K562 (cell line): ENCODE measurements at regions not wholly inside any gene's neighbourhood (a gene's known extent, or its start where the extent isn't known, plus 50 kb on each side); places are given as distances from the start of the nearest gene placed in this dataset.

Experiments
- ATAC-seq: fragments of 200-7000 bp; cut with Tn5 transposase; 3 replicates; pipeline ENCODE4 v1.9.1; 2020; ENCODE audit warnings: moderate library complexity
- BruUV-seq: library from RNA; stranded (reverse); fragments of 400-500 nt; replicated peaks from 2 replicates; lab custom pipeline; 2021; lab: Mats Ljungman, UMichigan
- CTCF ChIA-PET: fragments of 300-600 bp; formaldehyde crosslinking; extraction: SDS; loops from one replicate; lab custom pipeline; 2021; ENCODE audit warnings: low intra/inter-chr PET ratio; lab: Yijun Ruan, JAX
- POLR2A ChIA-PET: fragments of 300-600, 350-650 bp; sonication (Branson Sonifier 250); formaldehyde crosslinking; extraction: SDS; loops from one replicate; lab custom pipeline; 2021; ENCODE audit warnings: antibody characterized with exemption, inconsistent platforms; lab: Yijun Ruan, JAX
- DNase-seq, 4 experiments: peaks; one replicate each; pipeline versions ENCODE4 v3.0.0 to v3.0.0-alpha.2; 2011 to 2018; ENCODE audit warnings: low spot score in 3 of 4, mixed read lengths in 3 of 4; ENCODE audit errors: extremely low read depth in 1 of 4
- FAIRE-seq: peaks from 2 replicates; lab custom pipeline; 2011; peaks lifted over from hg19 to GRCh38; lab: Jason Lieb, UNC
- H2AFZ ChIP-seq: 2 replicates; pipeline ENCODE4 v1.6.0; 2011; ENCODE audit warnings: low read depth, low read length, control low read depth, inconsistent platforms
- H3K27ac ChIP-seq: fragments of 200-600 bp; 3 replicates; pipeline ENCODE4 v1.8.0; 2011; ENCODE audit warnings: low read depth, mild to moderate bottlenecking, control low read depth, inconsistent platforms, low read length, moderate library complexity, mixed read lengths; ENCODE audit errors: extremely low read depth
- H3K27me3 ChIP-seq, 2 experiments: fragments of 300-600 bp in 1 of 2; 2 replicates in 1 of 2; 3 replicates in 1 of 2; pipeline versions ENCODE4 v1.6.0 to v1.8.0; 2011; ENCODE audit warnings: inconsistent platforms in 2 of 2, low read length in 2 of 2, mild to moderate bottlenecking in 1 of 2, mixed read lengths in 1 of 2, moderate library complexity in 1 of 2; ENCODE audit not compliant: control insufficient read depth in 2 of 2, insufficient read depth in 2 of 2
- H3K36me3 ChIP-seq: fragments of 300-600 bp; 3 replicates; pipeline ENCODE4 v1.8.0; 2011; ENCODE audit warnings: mild to moderate bottlenecking, low read length, inconsistent platforms; ENCODE audit not compliant: control insufficient read depth, insufficient read depth
- H3K4me1 ChIP-seq, 2 experiments: fragments of 200-600 bp in 1 of 2; replicated peaks in 1 of 2; 2 replicates in 1 of 2; 3 replicates in 1 of 2; pipeline versions ENCODE4 v1.5.1 to v1.8.0; 2011; ENCODE audit warnings: inconsistent platforms in 2 of 2, low read length in 2 of 2, mild to moderate bottlenecking in 1 of 2, mixed read lengths in 1 of 2, moderate library complexity in 1 of 2; ENCODE audit not compliant: control insufficient read depth in 2 of 2, insufficient read depth in 2 of 2
- H3K4me2 ChIP-seq: 2 replicates; pipeline ENCODE4 v1.6.1; 2011; ENCODE audit warnings: low read length, control low read depth, inconsistent platforms, mixed read lengths; ENCODE audit not compliant: insufficient read depth
- H3K4me3 ChIP-seq: fragments of 200-600 bp; sonication (generic), shearing (Covaris generic); 2 replicates; pipeline ENCODE4 v1.5.1; 2016; ENCODE audit warnings: control low read depth, inconsistent platforms
- H3K79me2 ChIP-seq: fragments of 200-600 bp; 3 replicates; pipeline ENCODE4 v1.8.0; 2011; ENCODE audit warnings: low read length, inconsistent platforms; ENCODE audit not compliant: control insufficient read depth, insufficient read depth
- H3K9ac ChIP-seq, 2 experiments: 2 replicates each; pipeline versions ENCODE4 v1.6.0 to v1.6.1; 2011; ENCODE audit warnings: low read depth in 2 of 2, low read length in 2 of 2, control low read depth in 1 of 2, inconsistent platforms in 1 of 2, mild to moderate bottlenecking in 1 of 2, mixed read lengths in 1 of 2; ENCODE audit not compliant: insufficient read depth in 1 of 2
- H3K9me1 ChIP-seq: one replicate; pipeline ENCODE4 v1.6.0; 2011; ENCODE audit warnings: inconsistent platforms, mild to moderate bottlenecking, low read length, moderate library complexity; ENCODE audit not compliant: control insufficient read depth, insufficient read depth
- H3K9me3 ChIP-seq: replicated peaks from 2 replicates; pipeline ENCODE4 v1.5.1; 2011; ENCODE audit warnings: low read depth, low read length, inconsistent platforms; ENCODE audit not compliant: control insufficient read depth, insufficient read depth
- H4K20me1 ChIP-seq: replicated peaks from 2 replicates; pipeline ENCODE4 v1.6.1; 2011; ENCODE audit warnings: low read length, inconsistent platforms, mixed read lengths; ENCODE audit not compliant: control insufficient read depth, insufficient read depth
- ADNP ChIP-seq: fragments of 200-800 bp; sonication (Bioruptor generic); IDR thresholded peaks from 2 replicates; pipeline ENCODE4 v1.6.1; 2016; ENCODE audit warnings: missing genetic modification characterization, missing compliant biosample characterization
- BRD4 ChIP-seq: fragments of 200-600 bp; sonication (generic); IDR thresholded peaks from 2 replicates; pipeline ENCODE4 v1.6.1; 2017; ENCODE audit warnings: inconsistent platforms
- CBX3 ChIP-seq, 2 experiments: IDR thresholded peaks; 1 replicate in 1 of 2; 2 replicates in 1 of 2; pipeline ENCODE4 v1.6.1; 2012; ENCODE audit warnings: inconsistent platforms in 2 of 2, low read length in 2 of 2, borderline replicate concordance in 1 of 2, control low read depth in 1 of 2
- EP300 ChIP-seq: IDR thresholded peaks from 2 replicates; pipeline ENCODE4 v1.6.1; 2012; ENCODE audit warnings: low read length, improper control_type of control experiment
- HCFC1 ChIP-seq: IDR thresholded peaks from 2 replicates; pipeline ENCODE4 v1.6.1; 2012; ENCODE audit warnings: low read depth, low read length, improper control_type of control experiment
- KAT8 ChIP-seq: fragments of 450-650 bp; IDR thresholded peaks from 2 replicates; pipeline ENCODE4 v1.6.1; 2016; ENCODE audit warnings: low read depth, mild to moderate bottlenecking
- MEIS2 ChIP-seq: fragments of 450-650 bp; IDR thresholded peaks from 2 replicates; pipeline ENCODE4 v1.6.1; 2014; ENCODE audit warnings: mild to moderate bottlenecking; ENCODE audit not compliant: partially characterized antibody
- NFYB ChIP-seq: IDR thresholded peaks from 2 replicates; pipeline ENCODE4 v1.6.1; 2011; ENCODE audit warnings: mild to moderate bottlenecking, moderate library complexity; ENCODE audit not compliant: insufficient read length; ENCODE audit errors: extremely low read depth
- SMC3 ChIP-seq: conservative IDR thresholded peaks from 2 replicates; pipeline ENCODE4 v1.6.1; 2011; ENCODE audit warnings: low read depth, low read length, improper control_type of control experiment; ENCODE audit not compliant: insufficient read depth
- ZNF12 ChIP-seq: sonication (generic); formaldehyde crosslinking; IDR thresholded peaks from 2 replicates; pipeline ENCODE4 v1.4.0; 2020; ENCODE audit warnings: mild to moderate bottlenecking, missing genetic modification reagents
- ZNF121 ChIP-seq: sonication (generic); formaldehyde crosslinking; conservative IDR thresholded peaks from 2 replicates; pipeline ENCODE4 v1.8.0; 2022; ENCODE audit warnings: missing genetic modification reagents
- ZNF124 ChIP-seq: sonication (generic); formaldehyde crosslinking; IDR thresholded peaks from 2 replicates; pipeline ENCODE4 v1.8.1; 2022; ENCODE audit warnings: missing genetic modification reagents
- ZNF253 ChIP-seq: fragments of 250-450 bp; sonication (Bioruptor Pico); conservative IDR thresholded peaks from 2 replicates; pipeline ENCODE4 v1.6.1; 2021; ENCODE audit warnings: mild to moderate bottlenecking
- ZNF583 ChIP-seq: fragments of 250-450 bp; sonication (Bioruptor Pico); IDR thresholded peaks from 2 replicates; pipeline ENCODE4 v1.4.0; 2020
- ZNF830 ChIP-seq: fragments of 250-450 bp; sonication (Bioruptor Pico); IDR thresholded peaks from 2 replicates; pipeline ENCODE4 v1.5.0; 2021; ENCODE audit warnings: mild to moderate bottlenecking
- WGBS: fragments of 100-300 bp; shearing (Covaris generic); methylation state at CpG from one replicate; pipeline ENCODE4 v1.1.6; 2016; ENCODE audit warnings: low coverage, mixed read lengths; ENCODE audit not compliant: insufficient coverage; ENCODE audit errors: missing lambda C conversion rate; 5-methylcytosine and 5-hydroxymethylcytosine counted together
- in situ Hi-C: fragments of 300-500 bp; cut with MboI; formaldehyde crosslinking; loops from 4 replicates; pipeline ENCODE4 v1.15.0; 2018; ENCODE audit warnings: inconsistent platforms, mixed read lengths
- intact Hi-C: fragments of 100-400 bp; cut with micrococcal nuclease; formaldehyde crosslinking; loops from 2 replicates; pipeline ENCODE4 v1.14.2; 2022
- TF ChIP-seq, protein P1 (sequence below), 2 experiments: IDR thresholded peaks; 2 replicates each; pipeline ENCODE4 v1.6.1; 2012; ENCODE audit warnings: improper control_type of control experiment in 2 of 2, low read depth in 2 of 2, low read length in 2 of 2, borderline replicate concordance in 1 of 2
- TF ChIP-seq, protein P2 (sequence below): sonication (generic); formaldehyde crosslinking; IDR thresholded peaks from 2 replicates; pipeline ENCODE4 v1.8.0; 2023; ENCODE audit warnings: mild to moderate bottlenecking, missing genetic modification reagents
- TF ChIP-seq, protein P3 (sequence below): fragments of 250-450 bp; sonication (Bioruptor Pico); IDR thresholded peaks from 2 replicates; pipeline ENCODE4 v1.8.0; 2022; ENCODE audit warnings: inconsistent platforms

DNA sequence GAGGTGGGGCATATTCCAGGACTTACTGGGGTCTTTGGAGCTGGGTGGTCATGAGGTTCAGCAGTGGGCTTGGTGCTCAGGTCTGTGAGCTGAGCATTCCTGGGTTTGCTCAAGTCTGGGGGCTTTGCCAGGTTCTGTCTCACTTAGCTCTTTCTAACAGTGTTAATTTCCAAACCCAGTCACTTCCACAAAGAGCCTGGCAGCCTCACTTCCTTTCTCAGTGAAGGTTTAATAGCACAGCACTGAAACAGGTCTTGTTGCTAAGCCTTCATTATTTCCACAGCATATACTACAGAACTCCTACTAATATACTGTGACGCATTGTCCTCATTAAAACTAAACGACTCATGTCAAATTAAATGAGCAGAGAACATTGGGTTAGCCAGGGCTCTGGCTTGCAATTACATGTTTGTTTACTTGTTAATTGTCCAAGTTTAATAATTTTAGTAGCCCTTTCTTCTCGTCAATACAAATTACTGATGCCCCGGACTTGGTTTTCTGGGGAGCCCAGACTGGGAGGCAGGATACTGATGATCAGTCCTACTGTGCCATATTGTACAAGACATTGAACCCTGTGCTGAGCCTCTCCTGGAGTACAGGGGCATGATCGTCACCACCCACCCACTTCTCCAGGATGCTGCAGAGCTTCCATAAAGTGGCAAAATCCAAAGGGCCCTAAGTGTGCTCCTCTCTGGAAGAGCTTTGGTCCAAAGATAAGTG, 170.7 kb downstream of the IER5 start (continued):
- TF ChIP-seq, protein P1, sequence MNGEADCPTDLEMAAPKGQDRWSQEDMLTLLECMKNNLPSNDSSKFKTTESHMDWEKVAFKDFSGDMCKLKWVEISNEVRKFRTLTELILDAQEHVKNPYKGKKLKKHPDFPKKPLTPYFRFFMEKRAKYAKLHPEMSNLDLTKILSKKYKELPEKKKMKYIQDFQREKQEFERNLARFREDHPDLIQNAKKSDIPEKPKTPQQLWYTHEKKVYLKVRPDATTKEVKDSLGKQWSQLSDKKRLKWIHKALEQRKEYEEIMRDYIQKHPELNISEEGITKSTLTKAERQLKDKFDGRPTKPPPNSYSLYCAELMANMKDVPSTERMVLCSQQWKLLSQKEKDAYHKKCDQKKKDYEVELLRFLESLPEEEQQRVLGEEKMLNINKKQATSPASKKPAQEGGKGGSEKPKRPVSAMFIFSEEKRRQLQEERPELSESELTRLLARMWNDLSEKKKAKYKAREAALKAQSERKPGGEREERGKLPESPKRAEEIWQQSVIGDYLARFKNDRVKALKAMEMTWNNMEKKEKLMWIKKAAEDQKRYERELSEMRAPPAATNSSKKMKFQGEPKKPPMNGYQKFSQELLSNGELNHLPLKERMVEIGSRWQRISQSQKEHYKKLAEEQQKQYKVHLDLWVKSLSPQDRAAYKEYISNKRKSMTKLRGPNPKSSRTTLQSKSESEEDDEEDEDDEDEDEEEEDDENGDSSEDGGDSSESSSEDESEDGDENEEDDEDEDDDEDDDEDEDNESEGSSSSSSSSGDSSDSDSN (IDR thresholded peaks at IDR 0.05; ENCODE audit: borderline replicate concordance in 1 of 2, low read depth in 2 of 2, low read length in 2 of 2), result no peak
- TF ChIP-seq SMC3, result no peak

DNA sequence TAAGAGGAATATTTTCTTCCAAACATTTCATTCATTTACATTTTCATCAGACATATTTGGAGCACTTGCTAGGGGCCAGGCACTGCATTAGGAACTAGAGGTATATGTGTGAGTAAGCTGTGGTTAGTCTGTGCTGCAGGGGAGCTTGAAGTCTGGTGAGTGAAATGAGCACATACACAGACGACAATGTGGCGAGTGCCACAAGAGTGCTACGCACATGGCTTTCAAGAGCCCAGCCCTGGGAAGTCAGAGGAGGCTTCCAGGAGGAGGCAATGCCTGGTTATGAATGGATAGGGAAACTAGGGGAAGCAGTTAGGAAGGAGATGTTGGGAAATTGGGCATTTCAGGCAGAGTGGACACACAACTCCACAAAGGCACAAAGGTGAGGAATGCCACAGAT, 171.8 kb downstream of the IER5 start:
- ChIA-PET CTCF (no interaction called here), POLR2A (interaction anchor here (0.5 kb wide), 1 partner anchor 229 kb away, joined by 3 read pairs; no protein-coding TSS in a partner anchor)
- FAIRE-seq, result no peak
- Histone ChIP-seq H4K20me1 (no peaks in the 10 kb centered on the region), H3K4me1 (no peaks in the 10 kb centered on the region), H3K9me3 (no peaks in the 10 kb centered on the region), H3K79me2 (no peaks in the 10 kb centered on the region), H2AFZ (no peak overlapping the region), H3K4me3 (no peak overlapping the region), H3K36me3 (no peaks in the 10 kb centered on the region), H3K27me3 (no peaks in the 10 kb centered on the region), H3K9ac (no peak overlapping the region), H3K27ac (no peak overlapping the region), H3K9me1 (no peaks in the 10 kb centered on the region), H3K4me2 (no peak overlapping the region)
- BruUV-seq, result no TSS peak
- no peak for TF ChIP-seq ZNF253 (CRISPR knock-in tag)
- no peak for TF ChIP-seq MEIS2
- no peak for TF ChIP-seq NFYB
- no peak for TF ChIP-seq ADNP (tag)
- TF ChIP-seq HCFC1, result no peak
- TF ChIP-seq ZNF583, result no peak
- no peak for TF ChIP-seq ZNF121
- TF ChIP-seq ZNF830 (CRISPR knock-in tag), result no peak
- no peak for TF ChIP-seq CBX3 (IDR thresholded peaks at IDR 0.05; ENCODE audit: borderline replicate concordance in 1 of 2, low read length in 2 of 2)
- TF ChIP-seq BRD4, result no peak
- TF ChIP-seq, protein P2, sequence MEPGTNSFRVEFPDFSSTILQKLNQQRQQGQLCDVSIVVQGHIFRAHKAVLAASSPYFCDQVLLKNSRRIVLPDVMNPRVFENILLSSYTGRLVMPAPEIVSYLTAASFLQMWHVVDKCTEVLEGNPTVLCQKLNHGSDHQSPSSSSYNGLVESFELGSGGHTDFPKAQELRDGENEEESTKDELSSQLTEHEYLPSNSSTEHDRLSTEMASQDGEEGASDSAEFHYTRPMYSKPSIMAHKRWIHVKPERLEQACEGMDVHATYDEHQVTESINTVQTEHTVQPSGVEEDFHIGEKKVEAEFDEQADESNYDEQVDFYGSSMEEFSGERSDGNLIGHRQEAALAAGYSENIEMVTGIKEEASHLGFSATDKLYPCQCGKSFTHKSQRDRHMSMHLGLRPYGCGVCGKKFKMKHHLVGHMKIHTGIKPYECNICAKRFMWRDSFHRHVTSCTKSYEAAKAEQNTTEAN (CRISPR knock-in tag), result no peak
- TF ChIP-seq, protein P3, sequence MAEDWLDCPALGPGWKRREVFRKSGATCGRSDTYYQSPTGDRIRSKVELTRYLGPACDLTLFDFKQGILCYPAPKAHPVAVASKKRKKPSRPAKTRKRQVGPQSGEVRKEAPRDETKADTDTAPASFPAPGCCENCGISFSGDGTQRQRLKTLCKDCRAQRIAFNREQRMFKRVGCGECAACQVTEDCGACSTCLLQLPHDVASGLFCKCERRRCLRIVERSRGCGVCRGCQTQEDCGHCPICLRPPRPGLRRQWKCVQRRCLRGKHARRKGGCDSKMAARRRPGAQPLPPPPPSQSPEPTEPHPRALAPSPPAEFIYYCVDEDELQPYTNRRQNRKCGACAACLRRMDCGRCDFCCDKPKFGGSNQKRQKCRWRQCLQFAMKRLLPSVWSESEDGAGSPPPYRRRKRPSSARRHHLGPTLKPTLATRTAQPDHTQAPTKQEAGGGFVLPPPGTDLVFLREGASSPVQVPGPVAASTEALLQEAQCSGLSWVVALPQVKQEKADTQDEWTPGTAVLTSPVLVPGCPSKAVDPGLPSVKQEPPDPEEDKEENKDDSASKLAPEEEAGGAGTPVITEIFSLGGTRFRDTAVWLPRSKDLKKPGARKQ, result no peak
- no peak for TF ChIP-seq KAT8
- no peak for TF ChIP-seq ZNF12 (CRISPR knock-in tag)
- no peak for TF ChIP-seq EP300
- no peak for TF ChIP-seq ZNF124
- DNase-seq, result no peak
- 0% methylated on average over 3 of the region's 3 CpGs for WGBS
- in situ Hi-C loops (no loop called here), intact Hi-C loops (no loop called here)
- ATAC-seq, result no peak
